Dedifferentiated amniotic fluid mesenchymal stem cell (primary cell): ENCODE measurements at regions not wholly inside any gene's neighbourhood (a gene's known extent, or its start where the extent isn't known, plus 50 kb on each side); places are given as distances from the start of the nearest gene placed in this dataset.

Source experiments
- DNase-seq: peaks from one replicate; pipeline ENCODE4 v3.0.0-alpha.2; 2016; ENCODE audit errors: extremely low spot score

DNA sequence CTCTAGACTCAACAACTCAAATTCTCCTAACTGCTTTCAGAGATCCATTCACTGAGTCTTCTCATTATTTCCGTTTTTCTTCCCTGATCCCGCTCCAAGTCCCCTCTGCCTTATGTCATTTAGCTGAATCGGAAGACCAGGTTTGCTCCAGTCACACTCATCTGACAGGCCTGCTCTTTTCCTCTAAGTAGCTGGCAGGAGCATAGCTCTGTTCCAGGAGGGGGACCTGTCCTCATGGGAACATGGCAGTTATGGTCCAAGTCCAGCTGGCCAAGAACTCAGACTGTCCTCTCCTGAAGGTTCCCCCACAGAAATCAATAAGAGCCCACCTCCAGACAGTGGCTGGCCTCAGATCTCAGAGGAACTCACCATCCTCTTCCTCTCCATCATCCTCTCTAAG, 130.9 kb upstream of the SERP2 start:
- DNase-seq: no peak

DNA sequence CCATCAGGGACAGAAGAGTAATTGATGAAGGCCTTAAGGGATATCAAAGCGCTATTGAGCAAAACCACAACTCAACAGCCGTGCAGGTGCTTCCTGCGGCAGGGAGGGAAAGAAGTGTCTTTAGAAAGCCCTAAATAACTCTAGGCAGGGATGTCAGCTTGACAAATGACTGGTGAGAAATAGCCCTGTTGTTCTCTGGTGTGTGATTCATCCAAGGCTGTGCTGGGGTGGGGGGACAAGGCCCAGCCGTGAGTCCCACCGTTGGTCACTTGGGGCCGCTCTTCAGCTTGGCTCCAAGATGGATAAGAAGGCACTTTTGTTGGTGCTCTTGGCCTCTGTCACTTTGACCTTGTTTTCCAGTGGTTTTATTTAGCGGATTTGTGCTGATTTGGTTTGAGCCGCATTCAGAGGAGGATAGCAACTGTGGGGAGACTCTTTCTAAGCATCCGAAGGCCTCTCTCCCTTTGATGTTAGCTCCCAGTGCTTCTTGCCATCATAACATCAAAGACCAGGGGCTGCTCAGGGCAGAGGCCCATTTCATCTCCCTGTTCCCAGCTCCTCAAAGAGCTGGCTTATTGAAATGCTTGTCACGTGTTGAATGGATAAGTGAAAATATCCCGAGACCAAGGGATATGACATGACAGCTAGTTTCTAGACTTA, 130.3 kb upstream of the SERP2 start:
- DNase-seq: no peak

DNA sequence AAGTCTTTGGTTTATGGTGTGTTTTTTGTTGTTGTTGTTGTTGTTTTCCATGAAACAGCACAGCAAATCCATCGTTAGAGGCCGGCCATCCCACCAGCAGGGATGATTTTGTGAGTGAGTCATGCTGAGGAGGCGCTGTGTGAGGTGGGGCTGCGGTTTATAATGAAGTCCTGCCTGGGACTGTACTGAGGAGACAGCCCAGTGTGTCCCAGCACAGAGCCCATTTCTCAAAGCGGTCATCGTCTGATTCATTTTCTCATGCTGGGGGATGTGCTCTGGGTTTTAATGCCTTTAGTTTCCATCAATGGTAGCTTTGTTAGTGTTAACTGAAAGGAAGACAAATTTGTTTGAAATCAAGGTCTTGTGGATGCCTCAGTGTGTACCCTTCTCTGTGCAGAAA, 129.3 kb upstream of the SERP2 start:
- DNase-seq: peak; percentile 51

DNA sequence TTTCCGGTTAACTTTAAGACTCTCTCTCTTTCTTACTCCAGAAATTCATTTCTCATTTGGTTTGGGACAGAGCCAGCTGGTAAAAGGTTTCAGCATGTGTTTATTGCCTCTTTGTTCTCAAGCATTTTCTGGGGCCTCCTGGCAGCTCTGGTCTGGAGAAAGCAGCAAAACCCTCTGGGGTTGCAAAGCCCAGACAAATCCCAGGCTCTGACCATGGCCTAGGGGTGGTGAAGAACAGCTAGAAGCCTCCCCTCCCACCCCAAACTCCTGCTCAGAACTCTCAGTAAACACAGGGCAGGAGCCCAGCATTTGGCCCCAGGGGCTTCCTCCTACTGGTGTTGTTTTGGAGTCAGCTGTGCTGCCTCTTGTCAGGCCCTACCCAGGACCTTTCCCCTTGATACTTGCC, 124.2 kb upstream of the SERP2 start:
- peak; percentile 74 for DNase-seq

DNA sequence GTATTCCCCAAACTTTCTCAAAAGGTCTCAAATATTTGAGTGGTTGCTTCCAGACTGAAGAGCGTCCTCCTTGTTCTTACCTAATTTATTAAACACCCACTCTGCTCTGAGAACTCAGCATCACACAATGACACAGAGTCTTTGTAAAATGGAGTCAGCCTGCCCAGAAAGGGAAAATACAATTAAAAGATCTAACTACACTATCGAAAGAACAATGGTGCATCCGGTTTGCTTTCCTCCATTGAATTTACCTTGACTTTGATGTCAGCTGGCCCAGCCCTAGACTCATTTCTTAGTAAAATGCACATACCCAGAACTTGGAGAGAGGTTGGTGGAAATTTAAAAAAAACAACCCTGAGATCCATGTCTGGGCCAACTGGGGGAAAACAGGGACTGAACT, 120.7 kb upstream of the SERP2 start:
- no peak for DNase-seq

DNA sequence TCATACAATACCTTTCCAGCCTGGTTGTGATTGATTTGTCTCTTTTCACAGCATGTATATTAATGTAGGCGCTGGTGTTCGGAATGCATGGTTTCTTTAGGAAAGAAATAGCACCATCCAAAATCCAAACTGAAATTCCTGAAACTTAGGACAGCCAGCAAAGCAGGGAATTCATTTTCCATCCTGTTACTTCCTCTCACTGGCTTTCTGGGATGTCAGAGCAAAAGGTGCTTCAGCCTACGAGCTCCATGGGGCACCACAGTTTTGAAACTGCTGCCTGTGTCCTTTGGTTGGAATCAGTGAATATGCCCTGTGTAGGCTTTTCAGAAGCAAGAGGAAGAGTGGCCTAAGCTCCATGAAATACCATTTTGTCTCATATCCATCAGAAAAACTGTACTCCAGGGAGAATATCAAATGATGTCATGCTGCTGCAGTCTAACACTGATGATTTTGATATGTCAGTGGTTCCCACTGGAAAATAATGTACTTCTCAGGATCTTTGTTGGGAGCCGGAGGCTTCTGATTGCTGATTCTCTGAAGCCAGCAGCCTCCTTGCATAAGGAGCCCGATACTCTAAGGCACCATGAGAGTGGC, 117.8 kb upstream of the SERP2 start:
- DNase-seq: no peak

DNA sequence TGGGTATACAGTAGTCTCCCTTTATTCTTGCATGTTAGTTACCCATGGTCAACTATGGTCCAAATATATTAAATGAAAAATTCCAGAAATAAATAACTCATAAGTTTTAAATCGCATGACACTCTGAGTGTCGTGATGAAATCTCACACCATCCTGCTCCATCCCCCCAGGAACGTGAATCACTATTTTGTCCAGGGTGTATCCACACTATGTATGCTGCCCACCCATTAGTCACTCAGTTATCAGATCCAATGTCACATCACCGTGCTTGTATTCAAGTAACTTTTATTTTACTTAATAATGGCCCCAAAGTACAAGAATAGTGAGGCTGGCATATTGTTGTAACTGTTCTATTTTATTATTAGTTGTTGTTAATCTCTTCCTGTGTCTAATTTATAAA, 115.8 kb upstream of the SERP2 start:
- DNase-seq: no peak

DNA sequence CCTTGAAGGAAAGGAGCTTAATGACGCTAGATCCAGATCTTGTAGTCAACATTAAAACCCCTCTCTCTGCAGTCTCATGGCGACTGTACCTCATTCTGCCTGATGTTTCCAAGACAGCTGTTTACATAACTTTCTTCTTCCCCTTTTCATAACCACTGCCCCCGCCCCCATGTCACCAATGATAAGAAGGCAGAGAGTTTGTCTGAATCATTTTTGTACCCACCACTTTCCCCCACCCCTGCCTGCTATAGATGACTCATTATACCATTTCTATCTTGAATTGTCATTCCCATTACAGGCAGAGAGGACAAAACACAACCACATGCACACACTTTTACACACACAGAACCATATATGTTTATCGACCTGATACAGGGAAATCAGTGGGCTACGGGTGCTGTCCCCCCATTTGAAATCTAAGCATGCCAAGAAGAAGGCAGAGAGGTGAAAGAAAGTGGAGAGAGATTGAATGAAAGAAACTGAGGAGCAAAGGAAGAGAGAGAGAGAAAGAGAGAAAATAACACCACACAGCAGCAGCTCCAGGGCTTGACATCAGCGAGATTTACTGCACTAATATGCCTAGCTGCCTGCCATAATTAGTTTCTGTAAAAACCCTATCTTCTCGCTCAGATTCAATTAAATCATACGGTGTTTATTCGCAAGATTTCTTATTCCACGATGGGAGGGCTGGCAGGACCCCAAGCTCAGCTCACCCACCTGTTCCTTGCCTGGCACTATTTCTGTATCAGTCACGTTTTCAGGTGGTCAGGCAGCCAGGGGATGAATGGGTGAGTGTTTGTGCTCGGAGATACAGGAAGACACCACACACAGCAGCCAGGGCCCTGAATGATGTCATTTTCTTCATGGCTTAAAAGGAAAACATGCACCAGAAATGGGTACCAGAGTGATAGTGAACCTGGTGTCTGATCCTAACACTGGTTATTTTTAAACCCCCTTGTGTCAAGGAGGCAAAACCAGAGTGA, 114.3 kb upstream of the SERP2 start:
- DNase-seq: no peak

DNA sequence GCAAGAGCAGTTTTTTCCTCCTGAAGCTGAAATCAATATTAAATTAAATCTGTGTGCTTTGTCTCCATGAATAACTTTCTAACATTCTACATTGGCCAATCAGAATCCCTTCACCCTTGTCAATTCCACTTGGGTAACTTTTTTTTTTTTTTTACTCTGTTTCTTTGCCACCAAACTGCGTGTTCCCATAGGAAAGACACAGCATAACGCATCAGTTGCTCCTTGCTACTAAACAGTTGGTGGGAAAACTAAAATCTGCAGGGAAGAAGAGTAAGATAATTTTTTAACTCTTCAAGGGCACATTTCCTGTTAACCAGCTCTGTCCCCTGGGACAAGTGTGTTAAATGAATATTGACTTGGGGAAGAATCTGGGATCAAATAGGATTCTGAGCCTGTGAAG, 113.3 kb upstream of the SERP2 start:
- no peak for DNase-seq

DNA sequence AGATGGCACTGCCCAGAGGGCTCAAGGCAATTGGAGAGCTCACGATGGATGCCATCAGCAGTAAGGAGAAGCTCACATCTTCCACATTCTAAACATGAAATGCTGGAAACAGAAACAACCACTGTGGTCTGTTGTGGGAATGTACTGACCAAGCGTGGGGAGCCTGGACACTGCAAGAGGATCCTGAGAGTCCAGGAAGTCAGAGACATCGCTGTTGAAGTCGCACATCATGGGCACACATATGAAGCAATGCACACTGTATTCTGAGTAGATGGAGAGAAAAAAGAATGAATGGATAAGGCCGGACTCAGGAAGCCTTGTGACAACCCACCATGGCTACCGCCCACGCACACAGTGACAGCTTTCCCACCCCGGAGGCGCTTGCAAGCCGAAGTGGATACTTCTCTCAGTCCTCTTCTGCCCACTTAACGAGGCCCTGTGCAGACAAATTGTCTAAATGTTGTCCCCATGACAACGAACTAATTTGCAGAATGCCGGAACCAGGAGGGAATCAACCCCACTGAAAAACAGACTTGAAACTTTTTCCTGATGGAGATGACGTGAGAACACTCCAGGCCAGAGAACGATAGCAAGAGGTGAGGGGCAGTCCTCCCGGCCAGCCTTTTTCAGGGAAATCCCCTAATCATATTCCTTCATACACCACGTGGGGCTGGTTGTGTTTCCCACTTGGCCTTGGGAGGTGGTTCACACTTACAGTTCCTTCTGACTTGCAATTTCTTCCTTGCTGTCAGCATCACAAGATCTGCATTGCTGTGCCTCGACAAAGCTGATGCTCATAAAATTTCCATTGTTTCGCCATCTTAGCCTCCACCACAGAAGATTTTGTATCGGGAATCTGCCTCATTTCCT, 109.6 kb upstream of the SERP2 start:
- DNase-seq: no peak

DNA sequence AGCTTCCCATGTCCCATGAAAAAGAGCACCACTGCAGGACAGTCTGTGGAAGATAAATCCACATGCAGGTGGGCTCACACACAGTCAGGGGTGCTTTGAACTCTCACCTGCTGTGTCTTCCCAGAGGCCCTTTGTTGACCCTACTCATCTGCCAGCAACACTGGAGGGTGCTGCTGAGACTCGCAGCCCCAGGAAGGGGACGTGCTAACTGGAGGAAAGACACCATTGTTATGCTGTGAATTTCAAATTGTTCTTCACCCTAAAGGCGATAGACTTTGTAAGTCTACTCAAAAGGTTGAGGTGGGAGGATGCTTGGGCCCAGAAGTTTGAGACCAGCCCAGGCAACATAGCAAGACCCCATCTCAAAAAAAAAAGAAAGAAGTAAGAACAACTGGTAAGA, 107.3 kb upstream of the SERP2 start:
- DNase-seq: no peak

DNA sequence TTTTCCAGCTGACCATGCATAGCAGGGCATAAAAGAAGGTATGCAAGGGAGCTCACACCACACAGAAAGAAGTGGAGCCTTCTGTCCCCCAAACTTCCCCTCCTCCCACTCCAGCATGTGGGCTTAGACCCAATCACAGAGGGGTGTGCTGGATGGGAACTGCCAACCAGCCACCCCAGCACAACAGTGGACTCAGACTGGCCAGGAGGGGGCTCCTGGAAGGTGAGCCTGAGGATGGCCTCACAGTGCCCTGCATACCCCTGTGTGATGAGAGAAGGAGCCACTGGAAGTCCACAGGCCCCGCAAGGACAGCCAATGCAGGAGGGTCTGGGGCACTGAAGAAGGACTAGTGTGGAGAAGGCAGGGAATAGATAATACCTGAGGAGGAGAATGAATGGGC, 106.9 kb upstream of the SERP2 start:
- DNase-seq: no peak

DNA sequence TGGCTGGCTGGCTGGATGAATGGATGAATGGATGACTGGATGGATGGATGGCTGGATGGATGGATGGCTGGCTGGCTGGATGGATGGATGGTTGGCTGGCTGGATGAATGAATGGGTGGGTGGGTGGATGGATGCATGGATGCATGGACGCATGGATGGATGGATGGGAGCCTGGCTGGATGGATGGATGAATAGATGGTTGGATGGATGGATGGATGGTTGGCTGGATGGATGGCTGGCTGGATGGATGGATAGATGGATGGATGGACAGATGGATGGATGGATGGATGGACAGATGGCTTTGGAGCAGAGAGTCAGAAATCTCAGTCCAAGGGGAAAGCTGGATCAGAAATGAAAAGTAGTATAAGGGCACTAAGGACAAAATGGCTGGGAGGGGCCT, 106.4 kb upstream of the SERP2 start:
- DNase-seq: no peak

DNA sequence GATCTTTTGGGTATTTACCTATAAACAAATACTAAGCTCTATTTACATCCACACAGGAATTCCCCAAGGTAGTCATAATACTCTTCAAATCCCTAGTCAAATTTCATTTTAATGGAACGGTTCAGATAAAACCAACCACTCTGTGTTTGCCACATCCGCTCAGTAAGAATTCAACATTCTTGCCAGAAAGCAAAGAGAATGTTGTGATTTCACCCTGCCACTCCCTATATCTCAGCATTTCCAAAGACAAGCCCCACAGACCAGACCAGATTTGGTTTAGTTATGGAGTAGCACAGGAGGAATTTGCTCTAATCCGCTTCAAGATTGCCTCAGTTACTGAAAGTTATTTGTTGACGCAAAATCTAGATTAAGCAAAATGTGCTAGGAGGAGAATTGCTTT, 105.6 kb upstream of the SERP2 start:
- DNase-seq: peak; percentile 93

DNA sequence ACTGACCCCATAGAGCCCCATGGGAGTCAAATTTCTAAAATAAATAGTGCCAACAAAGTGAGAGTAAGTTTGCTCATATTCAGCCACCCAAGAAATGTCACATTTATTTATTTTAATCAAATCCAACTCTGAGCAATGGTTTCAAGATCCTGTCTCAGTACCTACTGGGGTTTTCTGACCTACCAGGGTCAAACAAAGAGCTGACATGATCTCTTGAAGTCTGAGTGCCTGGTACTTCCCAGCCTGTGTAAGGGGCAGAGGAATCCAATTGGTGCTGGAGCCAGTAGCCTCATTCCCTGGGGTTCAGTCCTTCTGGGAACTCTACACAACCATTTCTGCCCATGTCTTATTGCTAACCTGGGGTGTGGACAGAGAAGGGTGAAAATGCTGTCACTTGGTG, 104.6 kb upstream of the SERP2 start:
- no peak for DNase-seq

DNA sequence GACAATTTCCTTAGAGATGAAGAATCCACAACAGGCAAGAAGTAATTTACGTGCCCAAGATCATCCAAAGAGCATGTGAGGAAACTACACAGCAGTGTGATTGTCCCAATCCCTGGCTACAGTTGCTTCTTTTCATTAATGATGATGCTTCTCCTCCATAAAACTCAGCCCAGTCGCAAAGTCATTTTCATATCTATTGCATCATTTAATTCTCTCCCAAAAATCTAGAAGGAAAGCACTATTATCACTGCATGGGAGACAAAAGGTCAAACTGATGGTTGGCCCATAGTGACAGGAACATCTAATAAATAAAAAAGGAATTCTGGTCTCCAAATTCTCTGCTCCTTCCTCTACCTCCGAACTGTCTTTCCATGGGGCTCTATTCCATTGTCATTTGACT, 103.5 kb upstream of the SERP2 start:
- DNase-seq: no peak

DNA sequence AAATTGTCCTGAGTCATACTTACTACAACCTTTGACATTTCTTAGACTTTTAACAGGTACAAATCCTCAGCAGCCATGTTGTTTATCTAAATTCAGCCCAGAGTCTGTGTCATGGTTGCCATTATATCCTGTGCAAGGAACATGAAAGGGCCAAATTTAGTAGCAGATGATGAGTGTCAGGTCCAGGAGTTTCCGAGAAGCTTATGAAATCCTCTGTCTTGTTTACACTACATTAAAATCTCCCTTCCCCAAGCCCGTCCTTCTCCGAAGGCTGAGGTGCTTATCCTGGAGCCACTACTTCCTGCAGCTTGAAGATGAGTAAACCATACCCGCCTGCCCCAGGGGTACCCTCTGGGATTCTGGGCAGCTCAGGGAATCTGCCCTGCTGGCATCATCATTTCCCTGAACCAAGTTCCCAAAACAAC, 102.6 kb upstream of the SERP2 start:
- DNase-seq: no peak

DNA sequence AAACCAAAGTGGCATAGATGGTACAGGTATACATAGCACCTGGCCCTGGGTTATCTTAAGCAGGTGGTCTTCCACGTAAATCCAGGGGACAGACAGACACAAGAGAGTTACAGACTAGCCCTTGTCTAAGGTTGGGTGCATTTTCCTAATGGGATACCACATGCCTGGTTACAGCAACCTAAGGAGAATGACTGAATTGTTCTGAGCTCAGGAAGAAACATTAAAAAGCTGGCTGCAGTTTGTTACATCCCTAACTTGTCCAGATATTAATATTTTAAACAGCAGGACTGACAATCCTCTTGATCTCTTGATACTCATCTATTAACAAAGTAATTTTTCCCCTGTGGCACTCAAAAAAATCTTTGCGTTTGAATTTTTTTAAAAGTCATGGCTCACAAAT, 102.2 kb upstream of the SERP2 start:
- DNase-seq: no peak

DNA sequence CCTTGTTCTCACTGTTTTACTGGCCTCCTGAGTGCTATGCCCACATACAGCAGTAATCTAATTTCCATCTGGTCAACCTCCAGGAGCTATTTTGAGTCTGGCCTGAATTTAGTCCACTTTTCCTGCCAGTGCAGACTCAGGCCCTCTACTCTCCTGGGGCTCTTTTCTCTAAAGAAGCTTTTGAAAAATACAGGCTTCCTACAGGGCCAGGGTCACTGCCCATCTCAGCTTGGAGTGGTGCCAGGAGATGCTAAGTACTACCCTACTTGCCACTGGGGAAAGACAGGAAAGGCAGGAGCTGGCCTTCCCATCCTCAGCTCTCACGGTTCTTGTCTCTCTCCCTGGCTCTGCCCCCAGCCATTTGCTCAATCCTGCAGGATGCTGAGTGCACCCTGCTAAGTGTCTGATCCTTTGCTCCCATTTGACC, 101.7 kb upstream of the SERP2 start:
- no peak for DNase-seq

DNA sequence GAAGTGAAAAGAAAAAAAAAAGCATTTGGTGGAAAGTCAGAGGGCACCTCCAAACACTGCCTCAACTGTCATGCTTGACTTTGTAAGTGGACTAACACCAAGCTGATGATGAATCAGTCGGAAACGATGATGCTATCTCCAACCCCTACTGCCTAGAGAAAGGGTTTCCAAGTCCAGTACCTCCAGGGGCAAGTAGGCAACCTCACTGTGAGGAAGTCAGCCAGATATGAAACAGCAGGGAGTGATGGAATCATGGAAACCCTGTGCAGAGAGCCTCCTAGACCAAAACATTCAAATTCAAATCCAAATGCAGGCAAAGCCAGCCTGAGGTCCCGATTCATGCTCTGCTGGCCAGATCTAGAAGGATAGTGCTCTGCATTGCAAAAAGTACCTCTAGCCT, 100.9 kb upstream of the SERP2 start:
- DNase-seq: no peak

DNA sequence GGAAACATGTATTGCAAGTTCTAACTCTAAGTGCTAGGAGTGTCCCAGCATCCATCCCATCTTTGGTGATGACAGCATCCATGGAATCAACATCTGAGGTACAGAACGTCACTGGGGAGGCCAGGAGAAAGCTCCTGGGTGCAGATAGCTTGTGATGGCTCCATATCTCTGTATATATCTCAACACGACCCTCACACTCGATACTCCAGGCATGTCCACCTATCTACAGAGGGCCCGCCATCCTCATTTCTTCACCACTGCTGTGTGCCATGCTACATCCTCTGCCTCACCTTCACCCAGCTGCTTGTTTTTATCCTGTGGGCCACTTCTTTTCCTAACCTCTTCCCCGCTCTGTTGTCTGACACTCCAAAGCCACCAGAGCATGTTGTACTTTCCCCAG, 100.4 kb upstream of the SERP2 start:
- DNase-seq: no peak
